KOPT-K1 (cell line): ENCODE measurements at regions not wholly inside any gene's neighbourhood (a gene's known extent, or its start where the extent isn't known, plus 50 kb on each side); places are given as distances from the start of the nearest gene placed in this dataset.

Experiments
- H3K27ac ChIP-seq: fragments of 200-600 bp; sonication (generic); 2 replicates; pipeline ENCODE4 v1.5.1; 2016; ENCODE audit warnings: antibody characterized with exemption, mild to moderate bottlenecking, low read depth, low read length; ENCODE audit not compliant: poor library complexity, severe bottlenecking
- H3K36me3 ChIP-seq: fragments of 200-600 bp; sonication (generic); 2 replicates; pipeline ENCODE4 v1.5.1; 2017; ENCODE audit warnings: antibody characterized with exemption, mild to moderate bottlenecking, low read length, moderate library complexity; ENCODE audit not compliant: insufficient read depth
- H3K9me3 ChIP-seq: fragments of 200-600 bp; sonication (generic); 2 replicates; pipeline ENCODE4 v1.5.1; 2017; ENCODE audit warnings: antibody characterized with exemption, low read length, mild to moderate bottlenecking; ENCODE audit not compliant: insufficient read depth, poor library complexity, severe bottlenecking

DNA sequence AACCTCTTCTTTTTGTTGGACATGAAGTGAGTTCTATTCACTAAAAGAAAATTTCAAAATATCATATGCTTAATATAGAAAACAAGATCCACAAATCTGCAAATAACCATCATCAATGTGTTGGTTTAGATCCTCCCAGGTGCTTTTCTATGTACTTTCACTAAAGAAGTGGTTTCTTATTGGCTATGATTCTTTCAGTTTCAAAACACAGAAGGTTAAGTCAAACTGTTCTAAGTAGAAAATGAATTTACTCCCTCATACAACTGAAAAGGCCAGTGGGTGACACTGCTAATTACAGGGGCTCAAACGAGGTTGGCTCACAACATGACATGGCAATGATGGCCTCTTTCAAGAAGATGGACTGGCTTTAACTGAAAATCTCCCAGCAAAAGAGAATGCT is 111.7 kb downstream of the GALR1 start:
- Histone ChIP-seq H3K36me3 (no peaks in the 10 kb centered on the region), H3K27ac (no peak overlapping the region), H3K9me3 (peaks cover 8% of the 10 kb centered on the region)

GRCh38 chr18:77365667-77366066 is 116.0 kb downstream of the GALR1 start:
- Histone ChIP-seq H3K27ac (no peak overlapping the region), H3K36me3 (no peaks in the 10 kb centered on the region), H3K9me3 (peaks cover 26% of the 10 kb centered on the region)

DNA sequence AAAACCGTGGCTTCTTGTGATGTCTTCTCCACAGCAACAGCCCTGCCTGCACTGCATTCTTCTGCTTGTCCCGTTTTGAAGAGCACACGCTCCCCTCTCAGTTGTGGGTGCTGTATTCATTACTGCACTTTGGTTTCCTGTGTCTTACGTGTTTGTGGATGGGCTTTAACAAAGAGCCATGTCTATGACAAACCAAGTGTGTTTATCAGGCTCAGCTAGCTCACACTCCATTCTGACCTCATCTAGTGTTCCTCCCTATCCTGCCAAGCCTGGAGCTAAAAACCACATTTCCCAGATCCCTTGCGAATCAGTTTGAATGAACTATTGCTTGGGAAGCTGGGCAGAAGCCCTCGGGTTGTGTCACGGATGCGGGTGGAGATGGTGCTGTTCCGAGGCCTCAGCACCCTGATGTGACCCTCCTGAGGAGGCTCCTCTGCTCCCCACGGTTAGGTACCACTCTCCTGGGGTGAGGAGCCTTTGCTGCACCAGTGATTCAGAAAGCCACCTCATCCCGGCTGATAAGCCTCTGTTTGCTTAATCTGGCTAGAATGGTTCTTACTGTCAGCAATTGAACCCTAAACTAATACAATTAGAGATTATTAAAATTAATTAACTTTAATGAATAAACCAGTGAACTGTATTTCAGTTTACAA is 116.5 kb downstream of the GALR1 start:
- Histone ChIP-seq H3K27ac (no peak overlapping the region), H3K9me3 (peaks cover 26% of the 10 kb centered on the region), H3K36me3 (no peaks in the 10 kb centered on the region)

DNA sequence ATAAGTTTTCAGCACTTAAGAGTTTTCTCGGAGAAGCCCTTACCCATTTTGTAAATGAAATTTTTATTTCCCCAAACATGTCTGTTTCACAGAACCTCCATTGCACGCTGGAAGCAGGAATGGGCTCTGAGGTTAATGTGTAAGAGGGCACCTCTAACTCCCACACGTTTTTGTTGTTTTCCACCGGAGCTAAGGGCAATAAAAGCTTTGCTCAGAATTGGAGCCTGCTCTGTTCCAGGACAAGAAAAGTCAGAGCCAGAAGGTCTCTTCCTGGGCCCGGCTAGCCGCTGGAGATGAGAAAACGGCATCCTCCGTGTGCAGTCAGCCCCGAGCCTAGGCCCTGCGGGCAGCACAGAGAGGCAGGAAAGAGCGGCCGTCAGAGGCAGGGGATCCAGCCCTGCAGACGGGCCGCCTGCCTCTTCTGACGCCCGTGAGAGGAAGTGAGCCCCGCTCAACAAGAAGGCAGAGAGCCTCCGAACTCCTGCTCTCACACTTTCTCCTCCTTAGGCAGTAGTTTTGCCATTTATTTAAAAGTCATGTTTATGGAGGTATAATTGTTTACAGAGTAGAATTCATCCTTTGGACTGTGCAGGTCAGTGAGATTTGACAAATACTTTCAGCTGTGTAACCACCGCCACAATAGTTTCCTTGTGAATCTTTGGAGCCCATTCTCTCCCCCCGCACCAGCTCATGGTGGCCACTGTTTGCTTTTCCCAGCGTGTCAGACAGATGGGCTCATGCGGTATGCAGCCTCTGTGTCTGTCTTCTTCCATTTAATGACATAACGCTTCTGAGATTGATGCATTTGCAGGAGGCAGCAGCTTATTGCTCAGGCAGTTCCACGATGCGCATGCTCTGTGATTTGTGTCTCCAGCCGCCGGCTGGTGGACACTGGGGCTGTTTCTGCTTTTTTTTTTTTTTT is 117.3 kb downstream of the GALR1 start:
- Histone ChIP-seq H3K27ac (no peak overlapping the region), H3K36me3 (no peaks in the 10 kb centered on the region), H3K9me3 (peaks cover 26% of the 10 kb centered on the region)

DNA sequence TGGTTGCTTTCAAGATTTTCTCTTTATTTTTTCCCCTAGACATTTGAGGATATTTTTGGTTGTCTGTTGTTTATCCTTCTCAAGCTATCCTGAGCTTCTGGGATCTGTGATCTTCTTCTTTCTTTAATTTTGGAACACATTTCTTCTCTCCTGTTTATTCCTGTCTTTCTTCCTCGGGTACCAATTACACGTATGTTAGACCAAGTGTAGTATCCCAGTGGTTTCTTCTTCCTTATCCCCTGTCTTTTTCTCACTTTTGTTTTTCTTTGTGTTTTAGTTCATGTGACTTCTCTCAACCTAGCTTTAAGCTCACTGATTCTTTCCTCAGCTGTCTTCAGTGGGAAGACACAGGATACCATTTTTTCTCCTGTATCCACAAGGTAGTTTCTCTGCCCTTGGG is 120.0 kb downstream of the GALR1 start:
- Histone ChIP-seq H3K36me3 (no peaks in the 10 kb centered on the region), H3K9me3 (peaks cover 18% of the 10 kb centered on the region), H3K27ac (no peak overlapping the region)

- Histone ChIP-seq H3K27ac (no peak overlapping the region), H3K9me3 (peaks cover 15% of the 10 kb centered on the region), H3K36me3 (no peaks in the 10 kb centered on the region)
Observed at GRCh38 chr18:77373730-77374445, 124.2 kb downstream of the GALR1 start.

GRCh38 chr18:77374446-77374805 is 124.8 kb downstream of the GALR1 start:
- Histone ChIP-seq H3K9me3 (peaks cover 10% of the 10 kb centered on the region), H3K36me3 (no peaks in the 10 kb centered on the region), H3K27ac (no peak overlapping the region)

GRCh38 chr18:77376043-77376732 is 126.5 kb downstream of the GALR1 start:
- H3K27ac ChIP-seq = no peak overlapping the region
- no peaks in the 10 kb centered on the region for H3K9me3 ChIP-seq
- no peaks in the 10 kb centered on the region for H3K36me3 ChIP-seq

DNA sequence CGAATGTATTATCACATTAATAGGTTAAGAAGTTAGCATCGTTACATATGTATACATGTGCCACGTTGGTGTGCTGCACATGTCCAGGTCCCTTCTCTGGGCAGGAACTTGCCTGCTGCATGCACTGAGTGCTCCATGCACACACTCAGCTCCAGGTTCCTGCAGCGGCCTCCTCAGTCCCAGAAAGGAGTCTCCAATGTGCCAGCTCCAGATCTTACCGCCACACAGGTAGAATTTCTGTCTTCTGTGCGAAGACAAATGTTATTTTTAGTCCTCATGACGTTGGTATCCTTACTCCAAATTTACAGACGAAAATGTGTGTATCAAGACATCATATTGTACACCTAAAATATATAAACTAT is 127.1 kb downstream of the GALR1 start:
- no peak overlapping the region for H3K27ac ChIP-seq
- no peaks in the 10 kb centered on the region for H3K36me3 ChIP-seq
- H3K9me3 ChIP-seq = no peaks in the 10 kb centered on the region

GRCh38 chr18:77377813-77378212 is 128.2 kb downstream of the GALR1 start:
- Histone ChIP-seq H3K9me3 (no peaks in the 10 kb centered on the region), H3K36me3 (no peaks in the 10 kb centered on the region), H3K27ac (no peak overlapping the region)

DNA sequence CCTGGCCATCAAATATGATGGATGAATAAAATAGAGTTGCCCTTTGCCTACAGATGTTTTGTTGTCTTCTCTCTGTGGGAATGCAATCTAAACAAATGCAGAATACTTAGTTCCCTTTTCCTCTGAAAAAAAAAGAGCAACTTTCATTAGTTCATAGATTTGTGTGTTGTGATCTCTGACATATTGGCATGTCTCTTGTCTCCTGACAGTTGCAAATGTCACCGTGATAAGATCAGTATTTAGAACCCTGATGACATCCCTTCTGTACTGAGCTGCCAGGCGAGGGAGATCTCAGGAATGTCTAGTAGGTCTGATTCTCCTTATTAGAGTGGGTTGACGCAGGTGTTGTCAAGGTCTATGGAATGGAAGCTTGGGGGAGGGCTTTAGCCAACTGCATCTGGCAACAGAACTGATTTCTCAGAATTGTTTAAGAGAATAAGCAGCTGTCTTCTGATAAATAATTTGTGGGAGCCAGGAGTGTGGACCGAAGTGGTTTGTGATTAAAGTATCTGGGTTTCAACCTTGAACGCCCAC is 130.4 kb downstream of the GALR1 start:
- H3K27ac ChIP-seq = no peak overlapping the region
- no peaks in the 10 kb centered on the region for H3K36me3 ChIP-seq
- H3K9me3 ChIP-seq = no peaks in the 10 kb centered on the region

DNA sequence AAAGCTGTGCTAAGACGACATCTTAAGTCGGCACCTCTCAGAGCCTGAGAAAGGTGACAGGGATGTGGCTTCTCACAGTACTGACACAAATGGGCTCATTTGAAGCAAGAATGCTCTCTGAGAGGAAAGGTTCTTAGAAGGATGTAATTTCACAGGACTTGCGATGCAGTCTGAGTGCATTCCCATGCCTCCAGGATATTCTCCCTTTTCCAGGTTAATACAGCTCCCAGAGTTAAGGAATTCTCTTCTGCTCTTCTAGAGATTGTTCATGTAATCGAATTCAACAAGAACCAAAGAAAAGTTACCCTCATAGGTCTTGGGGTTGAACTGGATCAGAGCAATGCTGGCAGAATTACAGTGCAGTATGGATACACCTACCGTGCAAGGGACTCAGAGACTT is 131.0 kb downstream of the GALR1 start:
- no peaks in the 10 kb centered on the region for H3K36me3 ChIP-seq
- H3K27ac ChIP-seq = no peak overlapping the region
- no peaks in the 10 kb centered on the region for H3K9me3 ChIP-seq

- no peaks in the 10 kb centered on the region for H3K9me3 ChIP-seq
- H3K27ac ChIP-seq = no peak overlapping the region
- no peaks in the 10 kb centered on the region for H3K36me3 ChIP-seq
Observed at GRCh38 chr18:77392321-77392720, 142.7 kb downstream of the GALR1 start.

- no peak overlapping the region for H3K27ac ChIP-seq
- H3K36me3 ChIP-seq = no peaks in the 10 kb centered on the region
- no peaks in the 10 kb centered on the region for H3K9me3 ChIP-seq
Observed at GRCh38 chr18:77393519-77393918, 143.9 kb downstream of the GALR1 start.

DNA sequence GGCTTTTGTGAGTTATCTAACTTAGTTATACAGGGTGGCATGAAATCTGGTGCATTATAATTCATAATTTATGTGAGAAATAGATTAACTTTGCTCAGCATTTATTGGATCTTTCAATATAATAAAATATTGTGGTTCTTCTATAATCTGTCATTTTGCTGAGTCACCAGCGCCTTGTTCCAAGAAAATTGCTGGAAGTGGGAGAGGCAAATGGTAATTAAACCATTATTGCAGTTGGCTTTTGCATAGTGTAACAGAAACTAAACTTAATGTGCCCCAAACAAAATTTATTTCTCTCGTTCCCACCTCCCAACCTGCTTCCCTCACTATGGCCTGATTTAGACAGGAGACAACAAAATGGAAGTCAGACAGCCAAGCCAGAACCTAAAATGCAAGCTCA is 146.3 kb downstream of the GALR1 start:
- Histone ChIP-seq H3K27ac (no peak overlapping the region), H3K36me3 (no peaks in the 10 kb centered on the region), H3K9me3 (no peaks in the 10 kb centered on the region)
